H1 (cell line): ENCODE measurements at regions not wholly inside any gene's neighbourhood (a gene's known extent, or its start where the extent isn't known, plus 50 kb on each side); places are given as distances from the start of the nearest gene placed in this dataset.

ENCODE experiments used
- ATF2 ChIP-seq: IDR thresholded peaks from 2 replicates; pipeline ENCODE4 v1.6.1; 2012; ENCODE audit warnings: low read length, inconsistent platforms
- BRCA1 ChIP-seq: IDR thresholded peaks from 2 replicates; pipeline ENCODE4 v1.6.1; 2012; ENCODE audit warnings: low read depth, low read length, improper control_type of control experiment
- CREB1 ChIP-seq: IDR thresholded peaks from 2 replicates; pipeline ENCODE4 v1.6.1; 2012; ENCODE audit warnings: inconsistent platforms
- EZH2 ChIP-seq: fragments of 200-600 bp; sonication (generic); IDR thresholded peaks from 2 replicates; pipeline ENCODE4 v1.7.1; 2012; ENCODE audit warnings: low read depth, mild to moderate bottlenecking, moderate library complexity, low read length, inconsistent platforms; ENCODE audit not compliant: severe bottlenecking
- JUN ChIP-seq: IDR thresholded peaks from 2 replicates; pipeline ENCODE4 v1.6.1; 2011; ENCODE audit warnings: low read depth, mild to moderate bottlenecking, improper control_type of control experiment, low read length
- KDM1A ChIP-seq: fragments of 200-600, 300-600 bp; sonication (generic); IDR thresholded peaks from 2 replicates; pipeline ENCODE4 v1.7.1; 2016; ENCODE audit warnings: mild to moderate bottlenecking, low read length, borderline replicate concordance
- POLR2A ChIP-seq, 2 experiments: IDR thresholded peaks; 1 replicate in 1 of 2; 2 replicates in 1 of 2; pipeline ENCODE4 v1.6.1; 2011; ENCODE audit warnings: low read depth in 2 of 2, low read length in 2 of 2, mild to moderate bottlenecking in 2 of 2; ENCODE audit errors: control extremely low read depth in 1 of 2
- SIX5 ChIP-seq: IDR thresholded peaks from 2 replicates; pipeline ENCODE4 v1.6.1; 2011; ENCODE audit warnings: mild to moderate bottlenecking, low read depth, low read length
- TAF1 ChIP-seq: IDR thresholded peaks from 2 replicates; pipeline ENCODE4 v1.6.1; 2011; ENCODE audit warnings: mild to moderate bottlenecking, low read depth, low read length
- TF ChIP-seq, protein P1 (sequence below), 3 experiments: IDR thresholded peaks; 1 replicate in 2 of 3; 2 replicates in 1 of 3; pipeline versions ENCODE4 v1.5.1 to v1.6.1; 2011; ENCODE audit warnings: low read length in 3 of 3, mild to moderate bottlenecking in 3 of 3, inconsistent platforms in 2 of 3, low read depth in 1 of 3, moderate library complexity in 1 of 3; ENCODE audit not compliant: insufficient read depth in 1 of 3; ENCODE audit errors: control extremely low read depth in 1 of 3

- TF ChIP-seq TAF1 (no peak), EZH2 (no peak), POLR2A (IDR thresholded peaks at IDR 0.05; ENCODE audit: control extremely low read depth in 1 of 2, low read depth in 2 of 2, low read length in 2 of 2) (no peak), CREB1 (no peak), KDM1A (no peak), JUN (no peak), SIX5 (no peak), ATF2 (no peak), BRCA1 (no peak)
- TF ChIP-seq, protein P1, sequence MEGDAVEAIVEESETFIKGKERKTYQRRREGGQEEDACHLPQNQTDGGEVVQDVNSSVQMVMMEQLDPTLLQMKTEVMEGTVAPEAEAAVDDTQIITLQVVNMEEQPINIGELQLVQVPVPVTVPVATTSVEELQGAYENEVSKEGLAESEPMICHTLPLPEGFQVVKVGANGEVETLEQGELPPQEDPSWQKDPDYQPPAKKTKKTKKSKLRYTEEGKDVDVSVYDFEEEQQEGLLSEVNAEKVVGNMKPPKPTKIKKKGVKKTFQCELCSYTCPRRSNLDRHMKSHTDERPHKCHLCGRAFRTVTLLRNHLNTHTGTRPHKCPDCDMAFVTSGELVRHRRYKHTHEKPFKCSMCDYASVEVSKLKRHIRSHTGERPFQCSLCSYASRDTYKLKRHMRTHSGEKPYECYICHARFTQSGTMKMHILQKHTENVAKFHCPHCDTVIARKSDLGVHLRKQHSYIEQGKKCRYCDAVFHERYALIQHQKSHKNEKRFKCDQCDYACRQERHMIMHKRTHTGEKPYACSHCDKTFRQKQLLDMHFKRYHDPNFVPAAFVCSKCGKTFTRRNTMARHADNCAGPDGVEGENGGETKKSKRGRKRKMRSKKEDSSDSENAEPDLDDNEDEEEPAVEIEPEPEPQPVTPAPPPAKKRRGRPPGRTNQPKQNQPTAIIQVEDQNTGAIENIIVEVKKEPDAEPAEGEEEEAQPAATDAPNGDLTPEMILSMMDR (IDR thresholded peaks at IDR 0.05; ENCODE audit: control extremely low read depth in 1 of 3, insufficient read depth in 1 of 3, low read depth in 1 of 3, low read length in 3 of 3) = no peak
Measured at GRCh38 chrX:21014326-21014725, 359.9 kb upstream of the CNKSR2 start.
